Heart right ventricle (tissue), 16 donors: ENCODE measurements at regions not wholly inside any gene's neighbourhood (a gene's known extent, or its start where the extent isn't known, plus 50 kb on each side); places are given as distances from the start of the nearest gene placed in this dataset.
"Not testable (repeated sequence)": the region's sequence is repeated elsewhere in the genome, so short reads cannot be mapped to it uniquely, and the experiment has no call there.

Experiments used
- ATAC-seq, 8 donors: fragments of 200-7000 bp; cut with Tn5 transposase; one replicate each; pipeline ENCODE4 v1.9.1; 2020; ENCODE audit warnings: mild to moderate bottlenecking in 8 of 8, moderate library complexity in 8 of 8, moderate number of reproducible peaks in 1 of 8
- DNase-seq, 2 donors: peaks; one replicate each; pipeline ENCODE4 v3.0.0-alpha.2; 2020
- H3K27ac ChIP-seq, 10 donors: fragments of 200-600 bp; sonication (generic) in 2 of 10; one replicate each; pipeline versions ENCODE4 v1.5.0 to v1.8.0; 2020 to 2022; ENCODE audit warnings: mild to moderate bottlenecking in 3 of 10
- H3K27me3 ChIP-seq, 7 donors: fragments of 200-600 bp; one replicate each; pipeline ENCODE4 v1.8.0; 2021 to 2022; ENCODE audit warnings: mild to moderate bottlenecking in 2 of 7
- H3K36me3 ChIP-seq, 9 donors: fragments of 200-600 bp; sonication (generic) in 1 of 9; one replicate each; pipeline versions ENCODE4 v1.5.0 to v1.8.0; 2020 to 2022; ENCODE audit warnings: mild to moderate bottlenecking in 2 of 9
- H3K4me1 ChIP-seq, 9 donors: fragments of 200-600 bp; sonication (generic) in 1 of 9; one replicate each; pipeline versions ENCODE4 v1.5.0 to v1.8.0; 2020 to 2022; ENCODE audit warnings: mild to moderate bottlenecking in 4 of 9
- H3K4me3 ChIP-seq, 10 donors: fragments of 200-600 bp; sonication (generic) in 2 of 10; one replicate each; pipeline versions ENCODE4 v1.5.0 to v1.8.0; 2020 to 2022; ENCODE audit warnings: mild to moderate bottlenecking in 7 of 10, moderate library complexity in 2 of 10
- H3K9me3 ChIP-seq, 11 donors: fragments of 200-600 bp in 10 of 11; sonication (generic) in 2 of 11; one replicate each; pipeline versions ENCODE4 v1.5.0 to v1.8.0; 2013 to 2022; ENCODE audit warnings: mild to moderate bottlenecking in 2 of 11, control low read depth in 1 of 11, moderate library complexity in 1 of 11
- CTCF ChIP-seq, 9 donors: fragments of 200-600 bp; sonication (generic) in 2 of 9; IDR thresholded peaks; one replicate each; pipeline versions ENCODE4 v1.5.0 to v1.8.0; 2021 to 2022; ENCODE audit warnings: antibody characterized with exemption in 9 of 9, mild to moderate bottlenecking in 5 of 9, moderate library complexity in 1 of 9
- WGBS, 2 donors: extraction: QIAGEN DNeasy Blood & Tissue Kit; methylation state at CpG; one replicate each; pipeline ENCODE4 v1.1.7; 2013; ENCODE audit warnings: inconsistent platforms in 1 of 2; 5-methylcytosine and 5-hydroxymethylcytosine counted together
- intact Hi-C, 10 donors: fragments of 100-400 bp; cut with DNase I; formaldehyde crosslinking; loops; one replicate each; pipeline versions ENCODE4 v1.11.1 to v1.14.2; 2022
- donor health status: Arrhythmogenic right ventricular cardiomyopathy.
- donor health status: ischemic (EF 13 %, LVEDD 7.1; RV severe dilation, severe dysfunction).
- donor health status: healthy with polysubstance abuse.
- donor health status: DM: no; HTN: yes; CAD: no.
- donor health status: DM: no; HTN: no; CAD: no.
- donor health status: ischemic (EF 25% LVEDD 6.9; RV normal size, moderate dysfunction).
- donor health status: ischemic (EF 25% LVEDD 5.7; RV mildly dilated, moderate dysfunction).
- donor health status: healthy.
- donor health status: DM: yes; HTN: yes; CAD: no.
- donor health status: Ischemic cardiomyopathy.
- donor health status: ischemic (EF 35%, LVEDD 5.7; RV mildly dilated, moderate dysfunction).
- donor health status: nonischemic (EF 11% LVEDD 7.7; RV severe dilation, severe dysfunction).
- donor health status: DM: yes; HTN: yes; CAD: no.
- donor health status: PGD.
- donor health status: ischemic (EF 29% LVEDD 5.4; RV normal size, mild dysfunction).
- donor health status: nonischemic (EF 23%, LVEDD 6.1; RV moderate dilation, normal function).

DNA sequence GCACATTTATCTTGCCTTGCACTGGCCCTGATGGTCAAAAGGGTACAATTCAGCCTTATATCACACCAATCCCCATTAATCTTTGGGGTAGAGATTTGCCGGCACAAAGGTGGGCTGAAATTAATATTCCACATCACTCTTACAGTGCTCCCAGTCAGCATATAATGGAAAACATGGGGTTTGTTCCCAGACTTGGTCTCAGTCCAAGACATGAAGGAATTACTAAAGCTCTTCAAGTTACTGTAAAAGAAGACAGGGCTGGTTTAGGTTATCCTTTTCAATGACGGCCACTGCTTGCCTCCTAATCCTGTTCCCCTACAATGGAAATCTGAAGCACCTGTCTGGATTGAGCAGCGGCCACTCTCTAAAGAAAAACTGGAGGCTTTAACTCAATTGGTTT is 160.7 kb downstream of the IER5 start:
- ATAC-seq (no peak), DNase-seq (no peak)
- H3K4me1 ChIP-seq, result peaks cover 0 to 6% (median 0%) of the 10 kb centered on the region in 9 donors
- TF ChIP-seq CTCF (IDR thresholded peaks at IDR 0.05), result no peak
- WGBS, 2 donors, result 91 to 94% methylated on average over 3 of the region's 3 CpGs
- H3K27ac ChIP-seq, result no peak overlapping the region
- peaks cover 0 to 20% (median 0%) of the 10 kb centered on the region in 11 donors for H3K9me3 ChIP-seq
- no peak overlapping the region for H3K4me3 ChIP-seq
- no peaks in the 10 kb centered on the region for H3K36me3 ChIP-seq
- no peaks in the 10 kb centered on the region for H3K27me3 ChIP-seq
- intact Hi-C loops, result no loop called here

- 86 to 88% methylated on average over 2 of the region's 2 CpGs for WGBS, 2 donors
- H3K27me3 ChIP-seq, result no peaks in the 10 kb centered on the region
- H3K36me3 ChIP-seq, result no peaks in the 10 kb centered on the region
- no peak for TF ChIP-seq CTCF (IDR thresholded peaks at IDR 0.05)
- peaks cover 0 to 29% (median 0%) of the 10 kb centered on the region in 11 donors for H3K9me3 ChIP-seq
- DNase-seq (no peak), ATAC-seq (no peak)
- no peak overlapping the region for H3K4me3 ChIP-seq
- H3K27ac ChIP-seq, result no peak overlapping the region
- peaks cover 0 to 6% (median 0%) of the 10 kb centered on the region in 9 donors for H3K4me1 ChIP-seq
- intact Hi-C loops, result no loop called here
These were observed 161.5 kb downstream of the IER5 start for GRCh38 chr1:181250038-181250437.

DNA sequence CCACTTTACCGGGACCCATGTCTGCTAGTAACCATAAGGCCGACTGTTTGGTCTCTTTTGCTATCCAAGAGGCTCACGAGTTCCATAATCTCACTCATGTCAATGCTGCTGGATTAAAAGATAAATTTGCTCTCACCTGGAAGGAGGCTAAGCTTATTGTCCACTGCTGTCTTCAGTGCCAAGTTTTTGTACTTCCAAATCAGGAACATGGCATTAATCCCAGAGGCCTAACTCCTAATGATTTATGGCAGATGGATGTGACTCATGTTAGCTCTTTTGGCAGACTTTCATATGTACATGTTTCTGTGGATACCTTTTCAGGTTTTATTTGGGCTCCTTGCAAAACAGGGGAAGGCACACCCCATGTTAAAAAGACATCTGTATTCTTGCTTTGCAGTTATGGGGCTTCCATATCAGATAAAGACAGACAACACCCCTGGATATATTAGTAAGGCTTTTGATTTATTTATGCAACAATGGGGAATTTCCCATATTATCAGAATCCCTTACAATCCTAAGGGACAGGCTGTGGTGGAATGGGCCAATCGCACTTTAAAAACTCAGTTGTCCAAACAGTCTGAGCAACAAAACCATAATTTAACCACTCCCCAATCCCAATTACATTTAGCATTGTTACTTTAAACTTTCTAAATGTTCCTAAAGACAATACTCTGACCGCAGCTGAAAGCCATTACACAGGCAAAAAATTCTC is 162.7 kb downstream of the IER5 start:
- Histone ChIP-seq H3K36me3 (no peaks in the 10 kb centered on the region), H3K9me3 (peaks cover 0 to 27% (median 0%) of the 10 kb centered on the region in 11 donors), H3K4me3 (no peak overlapping the region), H3K27me3 (no peaks in the 10 kb centered on the region), H3K4me1 (peaks cover 0 to 6% (median 0%) of the 10 kb centered on the region in 9 donors), H3K27ac (no peak overlapping the region)
- TF ChIP-seq CTCF (IDR thresholded peaks at IDR 0.05), result no peak
- 56 to 59% methylated on average over 5 of the region's 5 CpGs for WGBS, 2 donors
- ATAC-seq (no peak), DNase-seq (no peak)
- intact Hi-C loops, result no loop called here

DNA sequence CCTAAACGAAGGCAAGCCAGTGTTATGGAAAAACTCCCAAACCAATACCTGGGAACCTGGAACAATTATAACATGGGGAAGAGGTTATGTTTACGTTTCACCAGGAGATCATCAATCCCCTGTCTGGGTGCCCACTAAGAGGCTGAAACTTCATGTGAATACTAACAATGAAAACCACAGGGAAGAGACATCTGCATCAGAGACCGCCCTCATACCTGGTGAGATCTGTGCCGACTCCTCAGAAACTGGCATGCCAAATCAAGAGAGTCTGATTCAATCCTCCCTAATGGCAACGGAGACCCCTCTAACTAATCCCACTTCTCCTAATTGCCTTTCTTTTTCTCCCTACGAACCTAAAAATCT is 163.2 kb downstream of the IER5 start:
- ATAC-seq (no peak), DNase-seq (no peak)
- peaks cover 0 to 6% (median 0%) of the 10 kb centered on the region in 9 donors for H3K4me1 ChIP-seq
- intact Hi-C loops, result no loop called here
- 51% methylated on average over 6 of the region's 6 CpGs for WGBS, 2 donors
- H3K9me3 ChIP-seq, result peaks cover 0 to 22% (median 0%) of the 10 kb centered on the region in 11 donors
- H3K27me3 ChIP-seq, result no peaks in the 10 kb centered on the region
- no peaks in the 10 kb centered on the region for H3K36me3 ChIP-seq
- H3K27ac ChIP-seq, result no peak overlapping the region
- no peak overlapping the region for H3K4me3 ChIP-seq
- no peak for TF ChIP-seq CTCF (IDR thresholded peaks at IDR 0.05)

- H3K27ac ChIP-seq, DNase-seq, H3K4me1 ChIP-seq, ATAC-seq, intact Hi-C loops, H3K36me3 ChIP-seq, H3K4me3 ChIP-seq: not testable (repeated sequence)
- H3K9me3 ChIP-seq, result peaks cover 0 to 17% (median 0%) of the 10 kb centered on the region in 11 donors
- 50% methylated on average over 2 of the region's 2 CpGs for WGBS, 2 donors
- H3K27me3 ChIP-seq, result peaks cover 0 to 14% (median 0%) of the 10 kb centered on the region in 7 donors
These were observed 165.1 kb downstream of the IER5 start for GRCh38 chr1:181253601-181254000.
